GM23248 (cell line): ENCODE measurements at regions not wholly inside any gene's neighbourhood (a gene's known extent, or its start where the extent isn't known, plus 50 kb on each side); places are given as distances from the start of the nearest gene placed in this dataset.

ENCODE experiments used
- EZH2 ChIP-seq: fragments of 200-600 bp; sonication (generic); IDR thresholded peaks from 2 replicates; pipeline ENCODE4 v1.6.1; 2018; ENCODE audit warnings: antibody characterized with exemption, mild to moderate bottlenecking; ENCODE audit not compliant: insufficient read depth, poor library complexity, severe bottlenecking
- EZH2phosphoT487 ChIP-seq: fragments of 200-600 bp; sonication (generic); IDR thresholded peaks from 2 replicates; pipeline ENCODE4 v1.6.1; 2018; ENCODE audit warnings: antibody characterized with exemption, moderate library complexity, mild to moderate bottlenecking, low read depth; ENCODE audit not compliant: insufficient read depth

DNA sequence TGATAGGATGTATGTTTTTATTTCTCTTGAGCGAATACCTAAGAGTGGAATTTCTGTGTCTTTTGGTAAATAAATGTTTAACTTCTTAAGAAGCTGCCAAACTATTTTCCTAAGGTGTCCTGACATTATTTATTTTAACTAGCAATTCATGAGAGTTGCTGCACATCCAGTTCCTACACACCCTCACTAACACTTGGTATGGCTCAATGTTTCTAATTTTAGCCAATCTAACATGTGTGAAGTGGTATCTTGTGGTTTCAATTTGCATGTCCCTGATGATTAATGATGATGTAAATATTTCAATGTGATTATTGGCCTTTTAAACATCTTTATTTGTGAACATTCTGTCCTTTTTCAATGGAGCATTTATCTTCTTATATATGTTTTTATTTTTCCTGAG is 2095.5 kb upstream of the C9orf72 start:
- TF ChIP-seq EZH2 (no peak), EZH2phosphoT487 (no peak)
